IMR-90 (cell line): ENCODE measurements at regions not wholly inside any gene's neighbourhood (a gene's known extent, or its start where the extent isn't known, plus 50 kb on each side); places are given as distances from the start of the nearest gene placed in this dataset.

ENCODE experiments used
- ATAC-seq: fragments of 200-7000 bp; cut with Tn5 transposase; 2 replicates; pipeline ENCODE4 v1.9.1; 2020; ENCODE audit warnings: low read depth, mild to moderate bottlenecking, moderate library complexity
- BruUV-seq: library from RNA; stranded (reverse); fragments of 400-500 nt; replicated peaks from 2 replicates; lab custom pipeline; 2021; lab: Mats Ljungman, UMichigan
- CTCF ChIA-PET: fragments of 300-600 bp; formaldehyde crosslinking; extraction: SDS; loops from one replicate; lab custom pipeline; 2021; ENCODE audit warnings: antibody characterized with exemption; lab: Yijun Ruan, JAX
- POLR2A ChIA-PET: fragments of 300-600 bp; sonication (Branson Sonifier 250); formaldehyde crosslinking; loops from one replicate; lab custom pipeline; 2022; ENCODE audit warnings: antibody characterized with exemption; ENCODE audit not compliant: unreplicated experiment; lab: Charles Lee
- DNase-seq: peaks from one replicate; pipeline ENCODE4 v3.0.0; 2013
- H2AFZ ChIP-seq: replicated peaks from 2 replicates; pipeline ENCODE3; 2013; ENCODE audit warnings: low read length, mild to moderate bottlenecking; ENCODE audit not compliant: poor library complexity
- H2AK5ac ChIP-seq: 2 replicates; pipeline ENCODE4 v1.6.1; 2013; ENCODE audit warnings: low read depth, low read length, inconsistent platforms
- H2AK9ac ChIP-seq: replicated peaks from 2 replicates; pipeline ENCODE3; 2013; ENCODE audit warnings: mild to moderate bottlenecking, low read depth, low read length, moderate library complexity; ENCODE audit not compliant: poor library complexity
- H2BK120ac ChIP-seq: 2 replicates; pipeline ENCODE4 v1.6.1; 2013; ENCODE audit warnings: low read depth, low read length, inconsistent platforms
- H2BK15ac ChIP-seq: 3 replicates; pipeline ENCODE4 v1.6.1; 2013; ENCODE audit warnings: low read depth, low read length, inconsistent platforms
- H2BK20ac ChIP-seq: 2 replicates; pipeline ENCODE4 v1.6.1; 2013; ENCODE audit warnings: low read depth, mild to moderate bottlenecking, inconsistent platforms, low read length, moderate library complexity
- H2BK5ac ChIP-seq: 2 replicates; pipeline ENCODE4 v1.6.1; 2013; ENCODE audit warnings: mild to moderate bottlenecking, low read depth, low read length, inconsistent platforms; ENCODE audit not compliant: poor library complexity, severe bottlenecking
- H3K14ac ChIP-seq: replicated peaks from 2 replicates; pipeline ENCODE4 v1.6.1; 2013; ENCODE audit warnings: low read depth, low read length, inconsistent platforms
- H3K18ac ChIP-seq: 2 replicates; pipeline ENCODE4 v1.6.1; 2013; ENCODE audit warnings: low read depth, low read length, control low read depth
- H3K23ac ChIP-seq: 2 replicates; pipeline ENCODE4 v1.6.1; 2013; ENCODE audit warnings: low read depth, low read length, inconsistent platforms
- H3K27ac ChIP-seq: 2 replicates; pipeline ENCODE4 v1.5.1; 2013; ENCODE audit warnings: mild to moderate bottlenecking, control low read depth, low read length; ENCODE audit not compliant: insufficient read depth
- H3K27me3 ChIP-seq: 2 replicates; pipeline ENCODE4 v1.6.1; 2013; ENCODE audit warnings: low read length; ENCODE audit not compliant: control insufficient read depth, insufficient read depth
- H3K36me3 ChIP-seq: 2 replicates; pipeline ENCODE4 v1.6.1; 2013; ENCODE audit warnings: low read length, mixed read lengths; ENCODE audit not compliant: control insufficient read depth, insufficient read depth
- H3K4ac ChIP-seq: 2 replicates; pipeline ENCODE4 v1.6.1; 2013; ENCODE audit warnings: low read depth, low read length, inconsistent platforms
- H3K4me1 ChIP-seq: 2 replicates; pipeline ENCODE4 v1.6.1; 2013; ENCODE audit warnings: low read length, mixed read lengths; ENCODE audit not compliant: control insufficient read depth, insufficient read depth
- H3K4me2 ChIP-seq: 2 replicates; pipeline ENCODE4 v1.6.1; 2013; ENCODE audit warnings: low read depth, mild to moderate bottlenecking, control low read depth, low read length, moderate library complexity
- H3K4me3 ChIP-seq: 2 replicates; pipeline ENCODE4 v1.5.1; 2013; ENCODE audit warnings: low read depth, mild to moderate bottlenecking, control low read depth, low read length, moderate library complexity; ENCODE audit not compliant: insufficient read depth
- H3K56ac ChIP-seq: 2 replicates; pipeline ENCODE4 v1.6.1; 2013; ENCODE audit warnings: low read length, inconsistent platforms; ENCODE audit not compliant: insufficient read depth; ENCODE audit errors: extremely low read depth
- H3K79me1 ChIP-seq, 2 experiments: 2 replicates each; pipeline ENCODE4 v1.6.1; 2013; ENCODE audit warnings: low read length in 2 of 2, inconsistent platforms in 1 of 2, low read depth in 1 of 2
- H3K9ac ChIP-seq: 2 replicates; pipeline ENCODE4 v1.6.1; 2013; ENCODE audit warnings: low read depth, low read length, control low read depth
- H3K9me1 ChIP-seq: 2 replicates; pipeline ENCODE4 v1.6.1; 2013; ENCODE audit warnings: low read length, inconsistent platforms; ENCODE audit not compliant: insufficient read depth
- H3K9me3 ChIP-seq: 2 replicates; pipeline ENCODE4 v1.6.1; 2013; ENCODE audit warnings: low read length; ENCODE audit not compliant: control insufficient read depth, insufficient read depth
- H4K20me1 ChIP-seq: 2 replicates; pipeline ENCODE4 v1.6.1; 2013; ENCODE audit warnings: low read length, inconsistent platforms; ENCODE audit not compliant: insufficient read depth
- H4K5ac ChIP-seq: 2 replicates; pipeline ENCODE4 v1.6.1; 2013; ENCODE audit warnings: mild to moderate bottlenecking, low read depth, low read length, control low read depth
- H4K8ac ChIP-seq, 2 experiments: 2 replicates each; pipeline ENCODE4 v1.6.1; 2013; ENCODE audit warnings: low read depth in 2 of 2, low read length in 2 of 2, control low read depth in 1 of 2, inconsistent platforms in 1 of 2
- H4K91ac ChIP-seq: 2 replicates; pipeline ENCODE4 v1.6.1; 2013; ENCODE audit warnings: low read depth, low read length, inconsistent platforms; ENCODE audit not compliant: insufficient read depth
- BHLHE40 ChIP-seq: fragments of 150-350 bp; IDR thresholded peaks from 2 replicates; pipeline ENCODE4 v1.6.1; 2016; ENCODE audit warnings: mild to moderate bottlenecking, low read depth, low read length
- MXI1 ChIP-seq: IDR thresholded peaks from 2 replicates; pipeline ENCODE4 v1.6.1; 2012; ENCODE audit warnings: low read depth, mild to moderate bottlenecking, low read length, moderate library complexity, borderline replicate concordance
- POLR2A ChIP-seq: IDR thresholded peaks from 2 replicates; pipeline ENCODE4 v1.6.1; 2012; ENCODE audit warnings: mild to moderate bottlenecking, low read depth, low read length
- RCOR1 ChIP-seq: IDR thresholded peaks from 2 replicates; pipeline ENCODE4 v1.6.1; 2012; ENCODE audit warnings: mild to moderate bottlenecking, low read length, improper control_type of control experiment; ENCODE audit not compliant: insufficient replicate concordance
- RFX5 ChIP-seq: IDR thresholded peaks from 2 replicates; pipeline ENCODE4 v1.8.0; 2012; ENCODE audit warnings: low read depth, mild to moderate bottlenecking, low read length, moderate library complexity
- USF2 ChIP-seq: fragments of 150-350 bp; IDR thresholded peaks from 2 replicates; pipeline ENCODE4 v1.6.1; 2017; ENCODE audit warnings: mild to moderate bottlenecking, antibody characterized with exemption, low read length, low read depth
- WGBS, 2 experiments: methylation state at CpG; one replicate each; pipeline versions ENCODE4 v1.1.5 to v1.1.7; 2013; ENCODE audit warnings: missing lambda C conversion rate in 2 of 2; ENCODE audit not compliant: insufficient read length in 1 of 2; ENCODE audit errors: extremely low coverage in 2 of 2; 5-methylcytosine and 5-hydroxymethylcytosine counted together
- dilution Hi-C: fragments of 300-500 bp; cut with HindIII; formaldehyde crosslinking; loops from one replicate; pipeline ENCODE4 v1.14.3; 2018; ENCODE audit warnings: low sequenced_read_pairs; ENCODE audit not compliant: unreplicated experiment
- in situ Hi-C: fragments of 300-500 bp; cut with MboI; formaldehyde crosslinking; loops from 3 replicates; pipeline ENCODE4 v1.14.3; 2019; ENCODE audit warnings: low sequenced_read_pairs, inconsistent platforms, mixed read lengths
- intact Hi-C: fragments of 100-400 bp; cut with micrococcal nuclease; formaldehyde crosslinking; loops from 2 replicates; pipeline ENCODE4 v1.10.0; 2022

GRCh38 chr1:194698908-194699318 is 1512.5 kb upstream of the B3GALT2 start:
- Histone ChIP-seq H3K9ac (no peak overlapping the region), H2BK20ac (no peak overlapping the region), H3K4me1 (no peaks in the 10 kb centered on the region), H3K27me3 (no peaks in the 10 kb centered on the region), H4K91ac (no peak overlapping the region), H2AK9ac (no peak overlapping the region), H3K9me1 (no peaks in the 10 kb centered on the region), H3K4me3 (no peak overlapping the region), H3K9me3 (no peaks in the 10 kb centered on the region), H3K79me1 (no peaks in the 10 kb centered on the region), H3K27ac (no peak overlapping the region), H3K23ac (no peak overlapping the region), H3K4ac (no peak overlapping the region), H2AFZ (peak overlapping the region; percentile 84), H2BK15ac (no peak overlapping the region), H3K4me2 (no peak overlapping the region), H4K5ac (no peak overlapping the region), H2BK120ac (no peak overlapping the region), H3K36me3 (no peaks in the 10 kb centered on the region), H3K14ac (no peak overlapping the region), H3K56ac (no peak overlapping the region), H4K8ac (no peak overlapping the region), H3K18ac (no peak overlapping the region), H4K20me1 (no peaks in the 10 kb centered on the region), H2AK5ac (no peak overlapping the region), H2BK5ac (no peak overlapping the region)
- in situ Hi-C loops (no loop called here), dilution Hi-C loops (no loop called here), intact Hi-C loops (no loop called here)
- BruUV-seq: no TSS peak
- no peak for TF ChIP-seq RCOR1
- TF ChIP-seq POLR2A: no peak
- no peak for TF ChIP-seq USF2
- TF ChIP-seq MXI1: no peak
- no peak for TF ChIP-seq BHLHE40
- TF ChIP-seq RFX5: no peak
- DNase-seq (peak; percentile 42), ATAC-seq (peak; percentile 57; the same call in 1 of the 2 replicates)
- POLR2A ChIA-PET: interaction anchor here (0.6 kb wide), 1 partner anchor 1610 kb away, joined by 3 read pairs; no protein-coding TSS in a partner anchor
- WGBS, 2 experiments: 46% methylated on average over 3 of the region's 7 CpGs; no CpG with 5 or more reads in 1 of the 2 experiments
- CTCF ChIA-PET: no interaction called here
